ENCODE measurements at regions not wholly inside any gene's neighbourhood (a gene's known extent, or its start where the extent isn't known, plus 50 kb on each side); places are given as distances from the start of the nearest gene placed in this dataset.

GRCh38 chr3:96705895-96706294, 108.5 kb upstream of the EPHA6 start:
- TF ChIP-seq, protein P1, sequence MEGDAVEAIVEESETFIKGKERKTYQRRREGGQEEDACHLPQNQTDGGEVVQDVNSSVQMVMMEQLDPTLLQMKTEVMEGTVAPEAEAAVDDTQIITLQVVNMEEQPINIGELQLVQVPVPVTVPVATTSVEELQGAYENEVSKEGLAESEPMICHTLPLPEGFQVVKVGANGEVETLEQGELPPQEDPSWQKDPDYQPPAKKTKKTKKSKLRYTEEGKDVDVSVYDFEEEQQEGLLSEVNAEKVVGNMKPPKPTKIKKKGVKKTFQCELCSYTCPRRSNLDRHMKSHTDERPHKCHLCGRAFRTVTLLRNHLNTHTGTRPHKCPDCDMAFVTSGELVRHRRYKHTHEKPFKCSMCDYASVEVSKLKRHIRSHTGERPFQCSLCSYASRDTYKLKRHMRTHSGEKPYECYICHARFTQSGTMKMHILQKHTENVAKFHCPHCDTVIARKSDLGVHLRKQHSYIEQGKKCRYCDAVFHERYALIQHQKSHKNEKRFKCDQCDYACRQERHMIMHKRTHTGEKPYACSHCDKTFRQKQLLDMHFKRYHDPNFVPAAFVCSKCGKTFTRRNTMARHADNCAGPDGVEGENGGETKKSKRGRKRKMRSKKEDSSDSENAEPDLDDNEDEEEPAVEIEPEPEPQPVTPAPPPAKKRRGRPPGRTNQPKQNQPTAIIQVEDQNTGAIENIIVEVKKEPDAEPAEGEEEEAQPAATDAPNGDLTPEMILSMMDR (IDR thresholded peaks at IDR 0.05) = no peak
- no peak for TF ChIP-seq POLR2A (IDR thresholded peaks at IDR 0.05)

Measured in body of pancreas (tissue), 4 donors.